Epidermal melanocyte (primary cell): ENCODE measurements at regions not wholly inside any gene's neighbourhood (a gene's known extent, or its start where the extent isn't known, plus 50 kb on each side); places are given as distances from the start of the nearest gene placed in this dataset.
"Not testable (repeated sequence)": the region's sequence is repeated elsewhere in the genome, so short reads cannot be mapped to it uniquely, and the experiment has no call there.

Experiments
- DNase-seq: peaks from one replicate; pipeline ENCODE4 v3.0.0; 2011; ENCODE audit warnings: low spot score; ENCODE audit not compliant: insufficient read length

GRCh38 chr4:138449938-138450337 lies 207.8 kb upstream of the SLC7A11 start:
- no peak for DNase-seq

DNA sequence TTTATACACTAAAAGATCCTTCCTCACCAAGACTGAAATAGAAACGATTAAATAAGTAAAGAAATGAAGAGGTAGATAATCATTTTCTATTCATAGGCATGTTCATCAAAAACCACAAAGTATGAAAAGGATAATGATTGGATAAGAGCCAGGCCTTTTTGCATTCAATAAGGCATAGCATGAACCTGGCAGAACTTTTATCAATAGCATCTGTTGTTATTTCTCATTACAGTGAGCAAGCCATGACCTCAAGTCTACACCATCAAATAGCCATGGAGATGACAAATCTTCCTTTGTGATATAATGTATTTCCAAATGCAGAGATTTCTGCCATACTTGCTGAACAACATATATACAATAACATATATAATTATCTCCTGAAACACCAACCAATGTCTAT lies 206.0 kb upstream of the SLC7A11 start:
- no peak for DNase-seq

- no peak for DNase-seq
Measured at GRCh38 chr4:138446456-138446855, 204.3 kb upstream of the SLC7A11 start.

DNA sequence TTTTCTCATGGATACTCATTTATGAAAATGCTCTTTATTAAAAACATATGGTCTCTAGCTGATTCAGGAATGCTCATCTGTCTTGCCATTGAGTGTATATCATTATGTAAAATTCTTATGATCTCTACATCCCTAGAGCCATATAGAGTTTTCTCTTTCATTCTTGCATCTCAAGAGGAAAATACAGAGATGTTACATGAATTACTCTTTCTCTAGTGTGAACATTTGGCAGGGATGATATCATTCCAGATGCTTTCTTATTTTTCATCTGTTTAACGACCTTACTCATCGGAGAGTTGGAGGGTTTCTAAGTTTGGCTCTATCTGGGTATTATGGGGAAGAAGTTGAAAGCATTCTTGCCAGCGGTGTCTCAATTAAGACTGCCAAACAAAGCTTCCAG lies 202.9 kb upstream of the SLC7A11 start:
- DNase-seq = peak; percentile 19

DNA sequence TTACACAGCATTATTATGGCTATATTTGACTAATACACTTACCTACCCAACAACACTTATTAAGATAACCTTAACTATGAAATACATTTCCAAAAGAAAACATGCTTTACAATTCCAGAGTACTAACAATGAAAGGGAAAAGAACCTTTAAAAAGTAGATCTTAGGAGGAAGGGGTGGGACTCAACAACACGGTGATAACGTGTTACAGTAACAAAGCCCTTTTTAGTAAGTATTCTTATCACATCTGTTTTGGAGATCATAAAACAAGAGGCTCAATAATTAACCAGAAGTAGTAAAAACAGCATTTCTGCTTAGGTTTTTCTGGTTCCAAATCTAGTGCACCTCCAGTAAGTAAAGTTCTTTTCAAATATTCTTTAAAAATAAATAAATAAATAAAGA lies 202.1 kb upstream of the SLC7A11 start:
- no peak for DNase-seq

GRCh38 chr4:138439143-138439581 lies 197.0 kb upstream of the SLC7A11 start:
- DNase-seq = no peak

- no peak for DNase-seq
Measured at GRCh38 chr4:138438608-138439007, 196.5 kb upstream of the SLC7A11 start.

- no peak for DNase-seq
Measured at GRCh38 chr4:138437263-138437851, 195.2 kb upstream of the SLC7A11 start.

GRCh38 chr4:138435733-138436132 lies 193.6 kb upstream of the SLC7A11 start:
- not testable (repeated sequence) for DNase-seq

- DNase-seq = not testable (repeated sequence)
Measured at GRCh38 chr4:138435046-138435445, 192.9 kb upstream of the SLC7A11 start.

DNA sequence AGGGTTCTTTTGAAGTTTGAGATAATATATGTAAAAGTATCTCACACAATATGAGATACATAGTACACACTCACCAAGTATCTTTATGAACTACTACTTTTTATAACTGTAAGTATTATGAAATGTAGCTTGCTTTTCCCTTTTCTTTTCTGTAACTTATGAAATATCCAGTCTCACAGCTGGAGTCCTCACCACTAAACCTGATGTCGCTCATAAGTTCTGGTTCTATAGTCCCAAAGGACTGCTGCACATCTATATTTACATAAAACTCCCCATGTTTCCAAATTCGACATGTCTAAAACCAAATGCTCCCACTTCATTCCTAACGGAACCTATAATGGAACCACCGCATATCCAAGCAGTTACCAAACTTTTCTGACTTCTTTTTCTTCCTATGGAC lies 186.5 kb upstream of the SLC7A11 start:
- no peak for DNase-seq

DNA sequence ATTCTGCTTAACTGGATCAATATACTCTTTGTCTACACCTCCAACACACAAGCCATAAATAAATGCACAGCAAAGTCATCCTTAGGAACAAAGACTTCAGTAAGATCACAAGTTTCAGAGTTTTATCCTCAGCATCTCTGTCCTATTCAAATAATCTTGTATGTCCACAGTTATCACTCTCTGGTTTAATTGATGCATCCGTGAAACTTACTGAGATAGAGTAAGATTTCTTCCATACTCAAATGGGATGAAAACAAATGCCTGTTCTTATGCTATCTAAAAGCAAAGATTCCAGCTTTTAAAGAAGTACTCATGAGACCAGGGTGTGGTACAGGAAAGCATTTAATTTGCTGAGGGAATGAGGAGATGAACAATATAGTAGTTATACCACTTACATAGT lies 184.6 kb upstream of the SLC7A11 start:
- DNase-seq = no peak

GRCh38 chr4:138420471-138420870 lies 178.3 kb upstream of the SLC7A11 start:
- no peak for DNase-seq

DNA sequence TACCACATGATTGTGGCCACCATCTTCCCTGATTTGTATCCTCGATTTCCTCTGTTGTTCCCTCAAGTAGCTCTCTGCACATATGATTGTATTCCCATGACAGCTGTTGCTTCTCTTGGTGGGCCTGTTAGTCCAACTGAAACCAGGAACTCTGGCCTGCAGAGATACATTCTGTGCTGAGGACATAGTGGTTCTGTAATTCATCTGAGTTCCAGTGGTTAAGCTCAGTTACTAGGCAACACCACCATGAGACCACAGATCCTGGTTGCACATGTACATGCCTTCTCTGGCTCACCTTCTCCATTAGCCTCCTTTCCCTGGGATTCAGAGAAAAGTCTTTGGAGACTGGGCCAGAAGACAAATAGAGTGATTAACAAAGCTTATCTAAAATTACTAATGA lies 172.1 kb upstream of the SLC7A11 start:
- DNase-seq = no peak

DNA sequence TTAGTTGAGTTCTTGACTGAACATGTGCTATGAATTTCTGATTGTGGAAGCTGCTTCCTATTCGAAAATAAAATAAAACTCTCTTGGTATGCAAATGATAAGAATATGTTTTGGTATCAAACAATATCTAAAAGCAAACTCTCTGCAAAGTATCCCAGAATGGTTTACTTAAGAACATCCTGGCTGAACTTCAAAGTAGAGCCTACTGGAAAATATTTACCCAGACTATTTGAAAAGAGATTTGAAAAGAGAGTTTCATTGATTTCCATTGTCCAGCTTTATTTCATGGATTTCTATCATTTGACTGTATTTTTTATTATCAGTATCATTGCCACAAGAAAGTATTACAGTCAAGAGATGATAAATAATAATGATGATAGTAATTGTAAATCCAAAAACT lies 171.1 kb upstream of the SLC7A11 start:
- DNase-seq = no peak

- DNase-seq = no peak
Measured at GRCh38 chr4:138412847-138413246, 170.7 kb upstream of the SLC7A11 start.

GRCh38 chr4:138410266-138410665 lies 168.1 kb upstream of the SLC7A11 start:
- DNase-seq = no peak

DNA sequence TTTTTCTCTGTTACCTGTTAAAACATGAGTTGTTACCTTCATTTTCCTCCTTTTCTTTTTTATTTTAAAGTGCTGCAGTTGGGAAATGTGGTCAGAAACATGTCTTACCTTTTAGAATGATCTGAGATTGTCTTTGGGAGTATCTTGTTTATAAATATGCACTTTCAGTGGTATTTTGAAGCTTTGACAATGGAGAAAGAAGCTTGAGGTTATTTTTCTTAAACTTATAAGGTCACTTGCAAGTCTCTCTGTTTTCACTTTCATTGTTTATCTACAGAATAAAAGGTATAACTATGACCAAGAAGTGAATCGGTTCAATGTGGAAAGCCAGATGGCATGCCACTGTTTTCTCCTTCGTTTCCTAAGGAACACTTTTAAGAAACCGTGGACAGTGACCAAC lies 167.5 kb upstream of the SLC7A11 start:
- DNase-seq = no peak

- no peak for DNase-seq
Measured at GRCh38 chr4:138408758-138409157, 166.6 kb upstream of the SLC7A11 start.

GRCh38 chr4:138407329-138407728 lies 165.2 kb upstream of the SLC7A11 start:
- DNase-seq = no peak

DNA sequence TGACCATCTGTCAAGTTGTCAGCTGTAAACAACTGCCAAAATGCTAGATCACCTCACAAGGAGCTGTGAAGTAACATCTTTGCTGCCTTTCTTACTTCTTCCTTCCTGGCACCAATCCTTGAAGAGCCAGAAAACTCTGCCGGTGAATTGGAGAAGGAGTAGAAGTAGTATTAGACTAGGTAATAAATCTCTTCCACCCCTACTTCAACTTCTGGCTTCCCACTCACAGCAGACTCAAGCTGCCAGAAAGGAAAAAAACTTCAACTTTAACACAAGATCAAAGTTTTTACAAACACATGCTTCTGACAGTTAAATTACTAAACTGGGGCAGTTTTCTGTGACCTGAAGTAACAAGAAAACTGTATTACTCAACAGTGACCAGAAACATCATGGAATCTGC lies 164.7 kb upstream of the SLC7A11 start:
- DNase-seq = no peak

- DNase-seq = peak; percentile 54
Measured at GRCh38 chr4:138405934-138406567, 163.9 kb upstream of the SLC7A11 start.

DNA sequence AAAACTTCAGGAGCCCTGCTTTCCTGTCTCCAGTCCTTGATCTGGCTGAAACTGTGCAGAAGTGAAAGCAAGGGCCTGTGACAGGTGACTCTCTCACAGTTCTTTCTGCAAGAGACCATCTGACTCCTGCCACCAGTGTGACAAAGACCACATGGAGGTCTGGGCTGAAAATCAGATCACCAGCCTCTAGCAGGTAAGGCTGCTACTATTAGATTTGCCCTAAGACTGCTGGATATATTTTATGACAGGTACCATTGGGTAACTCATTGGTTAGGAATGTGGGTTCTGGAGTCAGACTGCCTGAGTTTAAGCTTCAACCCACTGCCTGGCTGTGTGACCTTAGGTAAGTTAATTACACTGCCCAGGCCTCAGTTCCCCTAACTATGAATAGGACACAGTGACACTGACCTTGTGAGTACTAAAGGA lies 163.3 kb upstream of the SLC7A11 start:
- no peak for DNase-seq
